GM23248 (cell line): ENCODE measurements at regions not wholly inside any gene's neighbourhood (a gene's known extent, or its start where the extent isn't known, plus 50 kb on each side); places are given as distances from the start of the nearest gene placed in this dataset.

Source experiments
- DNase-seq: peaks from one replicate; pipeline ENCODE4 v3.0.0-alpha.2; 2015
- H2AFZ ChIP-seq: fragments of 200-600 bp; sonication (generic); 2 replicates; pipeline ENCODE4 v1.6.1; 2016; ENCODE audit warnings: antibody characterized with exemption
- H3F3A ChIP-seq: fragments of 200-600 bp; sonication (generic); 2 replicates; pipeline ENCODE4 v1.6.1; 2016; ENCODE audit warnings: mild to moderate bottlenecking, antibody characterized with exemption, mixed run types; ENCODE audit not compliant: insufficient read depth
- H3K27ac ChIP-seq: fragments of 200-600 bp; sonication (generic); 2 replicates; pipeline ENCODE4 v1.5.1; 2016; ENCODE audit warnings: mild to moderate bottlenecking
- H3K27me3 ChIP-seq: fragments of 200-600 bp; sonication (generic); replicated peaks from 2 replicates; pipeline ENCODE4 v1.6.1; 2016; ENCODE audit warnings: mild to moderate bottlenecking; ENCODE audit not compliant: insufficient read depth
- H3K36me3 ChIP-seq: fragments of 200-600 bp; sonication (generic); 2 replicates; pipeline ENCODE4 v1.6.1; 2016; ENCODE audit warnings: low read depth, mild to moderate bottlenecking
- H3K4me1 ChIP-seq: fragments of 200-600 bp; sonication (generic); 2 replicates; pipeline ENCODE4 v1.6.1; 2016; ENCODE audit warnings: mild to moderate bottlenecking; ENCODE audit not compliant: insufficient read depth
- H3K4me2 ChIP-seq: fragments of 200-600 bp; sonication (generic); one replicate; pipeline ENCODE4 v1.6.1; 2016; ENCODE audit warnings: mild to moderate bottlenecking; ENCODE audit not compliant: unreplicated experiment
- H3K4me3 ChIP-seq: fragments of 200-600 bp; sonication (generic); 2 replicates; pipeline ENCODE4 v1.5.1; 2016; ENCODE audit warnings: mild to moderate bottlenecking
- H3K79me2 ChIP-seq: fragments of 200-600 bp; sonication (generic); 2 replicates; pipeline ENCODE4 v1.6.1; 2016; ENCODE audit warnings: mild to moderate bottlenecking; ENCODE audit not compliant: insufficient read depth
- H3K9ac ChIP-seq: fragments of 200-600 bp; sonication (generic); 2 replicates; pipeline ENCODE4 v1.6.1; 2016; ENCODE audit warnings: mild to moderate bottlenecking
- H3K9me2 ChIP-seq: fragments of 200-600 bp; sonication (generic); 2 replicates; pipeline ENCODE4 v1.6.1; 2016; ENCODE audit warnings: mixed run types, mild to moderate bottlenecking, moderate library complexity; ENCODE audit not compliant: insufficient read depth
- H3K9me3 ChIP-seq: fragments of 200-600 bp; sonication (generic); one replicate; pipeline ENCODE4 v1.6.1; 2017; ENCODE audit warnings: low read depth
- H4K20me1 ChIP-seq: fragments of 200-600 bp; sonication (generic); 2 replicates; pipeline ENCODE4 v1.6.0; 2016; ENCODE audit not compliant: insufficient read depth
- EZH2 ChIP-seq: fragments of 200-600 bp; sonication (generic); IDR thresholded peaks from 2 replicates; pipeline ENCODE4 v1.6.1; 2018; ENCODE audit warnings: antibody characterized with exemption, mild to moderate bottlenecking; ENCODE audit not compliant: insufficient read depth, poor library complexity, severe bottlenecking
- EZH2phosphoT487 ChIP-seq: fragments of 200-600 bp; sonication (generic); IDR thresholded peaks from 2 replicates; pipeline ENCODE4 v1.6.1; 2018; ENCODE audit warnings: antibody characterized with exemption, moderate library complexity, mild to moderate bottlenecking, low read depth; ENCODE audit not compliant: insufficient read depth
- WGBS, 2 experiments: methylation state at CpG; one replicate each; pipeline ENCODE4 v1.1.6; 2015 to 2017; ENCODE audit warnings: low lambda C conversion rate in 2 of 2, low coverage in 1 of 2; ENCODE audit errors: missing lambda C conversion rate in 2 of 2; 5-methylcytosine and 5-hydroxymethylcytosine counted together
- in situ Hi-C: fragments of 300-500 bp; cut with MboI; formaldehyde crosslinking; loops from 2 replicates; pipeline ENCODE4 v1.15.0; 2020

- DNase-seq = no peak
- in situ Hi-C loops = no loop called here
Measured at GRCh38 chr2:75410702-75411101, 150.0 kb downstream of the EVA1A start.

DNA sequence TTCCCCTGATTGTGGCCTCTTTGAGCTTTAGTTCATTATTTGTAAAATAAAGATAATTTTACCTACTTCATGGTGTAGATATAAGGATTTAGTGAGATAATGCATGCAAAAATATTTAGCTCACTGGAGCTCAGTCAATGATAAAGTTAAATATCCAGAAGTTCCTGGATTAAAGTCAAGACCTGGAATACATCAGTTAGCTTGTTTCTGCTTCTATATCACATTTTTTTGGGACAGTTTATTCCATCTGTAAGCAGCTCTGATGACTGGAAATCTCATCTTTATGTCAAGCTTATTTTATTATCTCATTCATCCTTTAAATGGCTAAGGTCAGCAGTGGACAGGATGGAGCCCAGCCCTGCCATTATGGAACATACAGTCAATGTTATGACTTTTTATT is 152.0 kb downstream of the EVA1A start:
- Histone ChIP-seq H3K36me3 (no peaks in the 10 kb centered on the region), H3K9ac (no peak overlapping the region), H4K20me1 (no peaks in the 10 kb centered on the region), H3K27me3 (no peaks in the 10 kb centered on the region), H3K4me2 (no peak overlapping the region), H3K79me2 (no peaks in the 10 kb centered on the region), H3K9me3 (no peaks in the 10 kb centered on the region), H3K4me1 (no peaks in the 10 kb centered on the region), H2AFZ (no peak overlapping the region), H3K27ac (no peak overlapping the region), H3F3A (no peaks in the 10 kb centered on the region), H3K9me2 (no peaks in the 10 kb centered on the region), H3K4me3 (no peak overlapping the region)
- in situ Hi-C loops = loop anchor here (10.0 kb wide), 1 partner anchor 494 kb away; no protein-coding TSS in a partner anchor
- DNase-seq = no peak
- TF ChIP-seq EZH2 = no peak
- no peak for TF ChIP-seq EZH2phosphoT487

More at GRCh38 chr2:75410702-75411101, 150.0 kb downstream of the EVA1A start:
- no peak overlapping the region for H3K9ac ChIP-seq
- H3K4me1 ChIP-seq = no peaks in the 10 kb centered on the region
- H3K36me3 ChIP-seq = no peaks in the 10 kb centered on the region
- no peak overlapping the region for H3K27ac ChIP-seq
- H2AFZ ChIP-seq = no peak overlapping the region
- no peaks in the 10 kb centered on the region for H4K20me1 ChIP-seq
- no peaks in the 10 kb centered on the region for H3K9me2 ChIP-seq
- H3K27me3 ChIP-seq = no peaks in the 10 kb centered on the region
- H3K4me3 ChIP-seq = no peak overlapping the region
- H3K9me3 ChIP-seq = no peaks in the 10 kb centered on the region
- no peaks in the 10 kb centered on the region for H3F3A ChIP-seq
- TF ChIP-seq EZH2 = no peak
- no peak for TF ChIP-seq EZH2phosphoT487
- H3K79me2 ChIP-seq = no peaks in the 10 kb centered on the region
- no peak overlapping the region for H3K4me2 ChIP-seq

- H3K79me2 ChIP-seq = no peaks in the 10 kb centered on the region
- DNase-seq = no peak
- no peaks in the 10 kb centered on the region for H3K36me3 ChIP-seq
- H4K20me1 ChIP-seq = no peaks in the 10 kb centered on the region
- H3K4me3 ChIP-seq = no peak overlapping the region
- WGBS, 2 experiments = 43 to 44% methylated on average over 3 of the region's 3 CpGs
- H3K9ac ChIP-seq = no peak overlapping the region
- H2AFZ ChIP-seq = no peak overlapping the region
- no peak for TF ChIP-seq EZH2
- TF ChIP-seq EZH2phosphoT487 = no peak
- no peaks in the 10 kb centered on the region for H3K9me2 ChIP-seq
- H3K27me3 ChIP-seq = no peaks in the 10 kb centered on the region
- H3K4me1 ChIP-seq = no peaks in the 10 kb centered on the region
- H3K4me2 ChIP-seq = no peak overlapping the region
- no peaks in the 10 kb centered on the region for H3K9me3 ChIP-seq
- in situ Hi-C loops = loop anchor here (10.0 kb wide), 1 partner anchor 492 kb away; no protein-coding TSS in a partner anchor
- no peak overlapping the region for H3K27ac ChIP-seq
- no peaks in the 10 kb centered on the region for H3F3A ChIP-seq
Measured at GRCh38 chr2:75407038-75407530, 153.7 kb downstream of the EVA1A start.

DNA sequence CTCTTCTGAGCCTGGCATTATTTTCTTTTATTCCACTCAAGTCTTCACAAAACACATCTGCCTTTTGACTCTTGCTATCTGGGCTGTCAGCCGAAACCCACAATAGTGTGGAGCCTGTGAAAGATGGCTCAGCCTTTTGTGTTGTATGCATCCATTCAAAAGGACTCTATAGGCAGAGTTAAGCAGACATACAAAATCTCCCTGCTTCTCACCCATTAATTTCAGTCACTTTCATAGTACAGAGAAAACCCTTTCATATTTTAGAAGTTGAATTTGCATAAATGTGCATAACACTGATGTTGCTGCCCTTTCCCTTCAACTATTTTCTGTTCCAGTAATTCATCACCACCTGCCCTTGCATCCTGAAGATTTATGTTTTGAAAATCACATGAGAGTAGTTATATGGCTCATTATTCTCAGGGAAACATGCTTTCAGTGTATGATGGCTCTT is 154.6 kb downstream of the EVA1A start:
- Histone ChIP-seq H3K27me3 (no peaks in the 10 kb centered on the region), H4K20me1 (no peaks in the 10 kb centered on the region), H3K9ac (no peak overlapping the region), H3K9me2 (no peaks in the 10 kb centered on the region), H3K36me3 (no peaks in the 10 kb centered on the region), H3K79me2 (no peaks in the 10 kb centered on the region), H3K4me3 (no peak overlapping the region), H3F3A (no peaks in the 10 kb centered on the region), H3K9me3 (no peaks in the 10 kb centered on the region), H3K4me2 (no peak overlapping the region), H3K4me1 (no peaks in the 10 kb centered on the region), H2AFZ (no peak overlapping the region), H3K27ac (no peak overlapping the region)
- TF ChIP-seq EZH2phosphoT487 (no peak), EZH2 (no peak)
- DNase-seq = no peak
- in situ Hi-C loops = loop anchor here (10.0 kb wide), 1 partner anchor 491 kb away; no protein-coding TSS in a partner anchor
- WGBS, 2 experiments = 61 to 64% methylated on average over 1 of the region's 1 CpG

DNA sequence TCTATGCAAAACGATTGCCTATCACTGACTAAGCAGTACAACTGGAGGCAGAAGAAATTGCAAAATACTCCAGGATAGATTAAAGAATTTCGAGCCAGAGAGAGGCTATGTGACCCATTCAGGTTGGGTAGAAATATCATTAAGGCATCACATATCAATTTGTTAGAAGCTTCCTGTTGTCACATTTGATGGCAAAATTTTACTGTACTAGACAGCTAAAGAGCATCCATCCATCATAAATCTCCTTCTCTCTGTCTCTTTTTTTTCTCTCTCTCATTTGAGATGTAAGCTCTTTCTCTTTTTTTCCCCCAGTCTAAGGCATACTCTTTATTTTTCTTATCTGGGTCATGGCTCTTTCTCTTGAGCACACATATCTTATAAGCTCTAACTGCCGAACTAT is 155.7 kb downstream of the EVA1A start:
- H3K4me2 ChIP-seq = no peak overlapping the region
- no peak for DNase-seq
- no peaks in the 10 kb centered on the region for H3K27me3 ChIP-seq
- H4K20me1 ChIP-seq = no peaks in the 10 kb centered on the region
- no peak overlapping the region for H2AFZ ChIP-seq
- in situ Hi-C loops = loop anchor here (10.0 kb wide), 1 partner anchor 490 kb away; no protein-coding TSS in a partner anchor
- no peaks in the 10 kb centered on the region for H3K9me3 ChIP-seq
- no peaks in the 10 kb centered on the region for H3F3A ChIP-seq
- WGBS, 2 experiments = 47 to 52% methylated on average over 3 of the region's 3 CpGs
- H3K4me3 ChIP-seq = no peak overlapping the region
- H3K9me2 ChIP-seq = no peaks in the 10 kb centered on the region
- no peaks in the 10 kb centered on the region for H3K79me2 ChIP-seq
- no peak overlapping the region for H3K9ac ChIP-seq
- no peak for TF ChIP-seq EZH2
- no peaks in the 10 kb centered on the region for H3K4me1 ChIP-seq
- no peaks in the 10 kb centered on the region for H3K36me3 ChIP-seq
- H3K27ac ChIP-seq = no peak overlapping the region
